ENCODE measurements at regions not wholly inside any gene's neighbourhood (a gene's known extent, or its start where the extent isn't known, plus 50 kb on each side); places are given as distances from the start of the nearest gene placed in this dataset.

DNA sequence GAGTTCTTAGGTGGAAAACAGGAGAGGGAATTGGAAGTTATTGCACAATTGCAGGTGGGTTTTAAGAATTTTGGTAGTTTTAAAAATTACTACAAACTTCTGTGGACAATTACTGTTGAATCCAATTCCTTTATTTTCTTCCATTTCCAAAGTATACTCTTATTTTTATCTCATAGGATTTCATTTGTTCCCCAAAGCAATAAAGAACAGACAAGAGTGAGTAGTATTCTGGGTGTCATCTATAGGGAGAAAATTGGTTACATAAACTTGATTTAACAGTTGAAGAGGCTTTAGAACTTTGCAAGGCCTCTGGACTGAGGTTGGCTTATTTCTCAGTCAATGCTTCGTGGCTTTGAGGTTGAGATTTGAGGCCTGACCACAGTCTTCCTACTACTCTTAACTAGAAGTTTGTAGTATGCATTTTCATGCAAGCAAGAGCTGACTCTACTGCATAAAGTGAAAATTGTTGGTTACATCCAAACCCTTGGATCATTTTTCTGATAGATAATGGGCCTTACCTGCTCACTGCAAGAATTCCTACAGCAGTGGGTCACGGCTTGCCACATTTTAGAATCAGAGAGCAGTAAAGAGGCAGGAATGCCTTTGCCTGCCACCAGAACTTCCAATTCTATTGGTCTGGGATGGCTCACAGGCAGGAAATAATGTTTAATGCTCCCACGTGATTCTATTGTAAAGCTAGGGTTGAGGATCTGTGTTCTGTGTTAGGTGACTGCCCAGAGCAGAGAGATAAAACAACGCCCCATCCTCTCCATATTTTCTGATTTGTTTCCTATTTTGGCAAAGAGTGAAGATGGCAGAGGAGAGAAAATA is 270.5 kb downstream of the TTC6 start (continued):
- TF ChIP-seq PHF5A (CRISPR knock-in tag; IDR thresholded peaks at IDR 0.05; ENCODE audit: low read depth, unreplicated experiment) = peak; percentile 32
- TF ChIP-seq, protein P1, sequence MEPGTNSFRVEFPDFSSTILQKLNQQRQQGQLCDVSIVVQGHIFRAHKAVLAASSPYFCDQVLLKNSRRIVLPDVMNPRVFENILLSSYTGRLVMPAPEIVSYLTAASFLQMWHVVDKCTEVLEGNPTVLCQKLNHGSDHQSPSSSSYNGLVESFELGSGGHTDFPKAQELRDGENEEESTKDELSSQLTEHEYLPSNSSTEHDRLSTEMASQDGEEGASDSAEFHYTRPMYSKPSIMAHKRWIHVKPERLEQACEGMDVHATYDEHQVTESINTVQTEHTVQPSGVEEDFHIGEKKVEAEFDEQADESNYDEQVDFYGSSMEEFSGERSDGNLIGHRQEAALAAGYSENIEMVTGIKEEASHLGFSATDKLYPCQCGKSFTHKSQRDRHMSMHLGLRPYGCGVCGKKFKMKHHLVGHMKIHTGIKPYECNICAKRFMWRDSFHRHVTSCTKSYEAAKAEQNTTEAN (CRISPR knock-in tag; conservative IDR thresholded peaks at IDR 0.05) = 0 out of 2 replicates have a peak, but pooled peaks have one; percentile 51
- no peak for TF ChIP-seq ZKSCAN8 (CRISPR knock-in tag; IDR thresholded peaks at IDR 0.05; ENCODE audit: borderline replicate concordance)
- TF ChIP-seq, protein P2, sequence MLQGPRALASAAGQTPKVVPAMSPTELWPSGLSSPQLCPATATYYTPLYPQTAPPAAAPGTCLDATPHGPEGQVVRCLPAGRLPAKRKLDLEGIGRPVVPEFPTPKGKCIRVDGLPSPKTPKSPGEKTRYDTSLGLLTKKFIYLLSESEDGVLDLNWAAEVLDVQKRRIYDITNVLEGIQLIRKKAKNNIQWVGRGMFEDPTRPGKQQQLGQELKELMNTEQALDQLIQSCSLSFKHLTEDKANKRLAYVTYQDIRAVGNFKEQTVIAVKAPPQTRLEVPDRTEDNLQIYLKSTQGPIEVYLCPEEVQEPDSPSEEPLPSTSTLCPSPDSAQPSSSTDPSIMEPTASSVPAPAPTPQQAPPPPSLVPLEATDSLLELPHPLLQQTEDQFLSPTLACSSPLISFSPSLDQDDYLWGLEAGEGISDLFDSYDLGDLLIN (CRISPR knock-in tag; IDR thresholded peaks at IDR 0.05; ENCODE audit: borderline replicate concordance) = no peak
- no peak for TF ChIP-seq ZNF83 (CRISPR knock-in tag; IDR thresholded peaks at IDR 0.05; ENCODE audit: borderline replicate concordance)
- TF ChIP-seq, protein P3, sequence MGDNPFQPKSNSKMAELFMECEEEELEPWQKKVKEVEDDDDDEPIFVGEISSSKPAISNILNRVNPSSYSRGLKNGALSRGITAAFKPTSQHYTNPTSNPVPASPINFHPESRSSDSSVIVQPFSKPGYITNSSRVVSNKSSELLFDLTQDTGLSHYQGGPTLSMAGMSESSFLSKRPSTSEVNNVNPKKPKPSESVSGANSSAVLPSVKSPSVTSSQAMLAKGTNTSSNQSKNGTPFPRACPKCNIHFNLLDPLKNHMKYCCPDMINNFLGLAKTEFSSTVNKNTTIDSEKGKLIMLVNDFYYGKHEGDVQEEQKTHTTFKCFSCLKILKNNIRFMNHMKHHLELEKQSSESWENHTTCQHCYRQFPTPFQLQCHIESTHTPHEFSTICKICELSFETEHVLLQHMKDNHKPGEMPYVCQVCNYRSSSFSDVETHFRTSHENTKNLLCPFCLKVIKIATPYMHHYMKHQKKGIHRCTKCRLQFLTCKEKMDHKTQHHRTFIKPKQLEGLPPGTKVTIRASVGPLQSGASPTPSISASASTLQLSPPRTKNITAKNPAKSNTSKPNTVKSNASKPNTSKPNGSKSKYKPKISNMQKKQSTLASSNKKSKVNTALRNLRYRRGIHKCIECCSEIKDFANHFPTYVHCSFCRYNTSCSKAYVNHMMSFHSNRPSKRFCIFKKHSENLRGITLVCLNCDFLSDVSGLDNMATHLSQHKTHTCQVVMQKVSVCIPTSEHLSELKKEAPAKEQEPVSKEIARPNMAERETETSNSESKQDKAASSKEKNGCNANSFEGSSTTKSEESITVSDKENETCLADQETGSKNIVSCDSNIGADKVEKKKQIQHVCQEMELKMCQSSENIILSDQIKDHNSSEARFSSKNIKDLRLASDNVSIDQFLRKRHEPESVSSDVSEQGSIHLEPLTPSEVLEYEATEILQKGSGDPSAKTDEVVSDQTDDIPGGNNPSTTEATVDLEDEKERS (CRISPR knock-in tag; IDR thresholded peaks at IDR 0.05) = no peak
- no peak for TF ChIP-seq TAF15 (IDR thresholded peaks at IDR 0.05; ENCODE audit: low read depth, low read length, poor library complexity, severe bottlenecking)
- TF ChIP-seq ZNF296 (CRISPR knock-in tag; conservative IDR thresholded peaks at IDR 0.05) = no peak
- TF ChIP-seq THAP11 (CRISPR knock-in tag; IDR thresholded peaks at IDR 0.05) = no peak
- TF ChIP-seq, protein P4, sequence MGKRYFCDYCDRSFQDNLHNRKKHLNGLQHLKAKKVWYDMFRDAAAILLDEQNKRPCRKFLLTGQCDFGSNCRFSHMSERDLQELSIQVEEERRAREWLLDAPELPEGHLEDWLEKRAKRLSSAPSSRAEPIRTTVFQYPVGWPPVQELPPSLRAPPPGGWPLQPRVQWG (CRISPR knock-in tag; IDR thresholded peaks at IDR 0.05; ENCODE audit: borderline replicate concordance, low read depth) = no peak
- TF ChIP-seq ZNF781 (CRISPR knock-in tag; IDR thresholded peaks at IDR 0.05; ENCODE audit: borderline replicate concordance, not compliant biosample characterization) = peak; percentile 51
- TF ChIP-seq IRF2 (CRISPR knock-in tag; IDR thresholded peaks at IDR 0.05) = no peak
- no peak for TF ChIP-seq ZNF136 (CRISPR knock-in tag; IDR thresholded peaks at IDR 0.05; ENCODE audit: low read depth)
- no peak for TF ChIP-seq ELF1 (CRISPR knock-in tag; IDR thresholded peaks at IDR 0.05)
- TF ChIP-seq ZSCAN30 (CRISPR knock-in tag; IDR thresholded peaks at IDR 0.05) = no peak
- TF ChIP-seq, protein P5, sequence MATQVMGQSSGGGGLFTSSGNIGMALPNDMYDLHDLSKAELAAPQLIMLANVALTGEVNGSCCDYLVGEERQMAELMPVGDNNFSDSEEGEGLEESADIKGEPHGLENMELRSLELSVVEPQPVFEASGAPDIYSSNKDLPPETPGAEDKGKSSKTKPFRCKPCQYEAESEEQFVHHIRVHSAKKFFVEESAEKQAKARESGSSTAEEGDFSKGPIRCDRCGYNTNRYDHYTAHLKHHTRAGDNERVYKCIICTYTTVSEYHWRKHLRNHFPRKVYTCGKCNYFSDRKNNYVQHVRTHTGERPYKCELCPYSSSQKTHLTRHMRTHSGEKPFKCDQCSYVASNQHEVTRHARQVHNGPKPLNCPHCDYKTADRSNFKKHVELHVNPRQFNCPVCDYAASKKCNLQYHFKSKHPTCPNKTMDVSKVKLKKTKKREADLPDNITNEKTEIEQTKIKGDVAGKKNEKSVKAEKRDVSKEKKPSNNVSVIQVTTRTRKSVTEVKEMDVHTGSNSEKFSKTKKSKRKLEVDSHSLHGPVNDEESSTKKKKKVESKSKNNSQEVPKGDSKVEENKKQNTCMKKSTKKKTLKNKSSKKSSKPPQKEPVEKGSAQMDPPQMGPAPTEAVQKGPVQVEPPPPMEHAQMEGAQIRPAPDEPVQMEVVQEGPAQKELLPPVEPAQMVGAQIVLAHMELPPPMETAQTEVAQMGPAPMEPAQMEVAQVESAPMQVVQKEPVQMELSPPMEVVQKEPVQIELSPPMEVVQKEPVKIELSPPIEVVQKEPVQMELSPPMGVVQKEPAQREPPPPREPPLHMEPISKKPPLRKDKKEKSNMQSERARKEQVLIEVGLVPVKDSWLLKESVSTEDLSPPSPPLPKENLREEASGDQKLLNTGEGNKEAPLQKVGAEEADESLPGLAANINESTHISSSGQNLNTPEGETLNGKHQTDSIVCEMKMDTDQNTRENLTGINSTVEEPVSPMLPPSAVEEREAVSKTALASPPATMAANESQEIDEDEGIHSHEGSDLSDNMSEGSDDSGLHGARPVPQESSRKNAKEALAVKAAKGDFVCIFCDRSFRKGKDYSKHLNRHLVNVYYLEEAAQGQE (IDR thresholded peaks at IDR 0.05; ENCODE audit: borderline replicate concordance in 1 of 2, low read depth in 1 of 2, low read length in 2 of 2) = no peak
- TF ChIP-seq KDM2A (CRISPR knock-in tag; IDR thresholded peaks at IDR 0.05; ENCODE audit: borderline replicate concordance, low read depth) = no peak
- peak; percentile 0; the same call in 1 of the 2 replicates for TF ChIP-seq ZNF343 (CRISPR knock-in tag; IDR thresholded peaks at IDR 0.05)
- no peak for TF ChIP-seq ZNF251 (CRISPR knock-in tag; IDR thresholded peaks at IDR 0.05)
